Smooth muscle cell (in vitro differentiated cells): ENCODE measurements at regions not wholly inside any gene's neighbourhood (a gene's known extent, or its start where the extent isn't known, plus 50 kb on each side); places are given as distances from the start of the nearest gene placed in this dataset.

Experiments
- DNase-seq: peaks from one replicate; lab custom pipeline; 2025; ENCODE audit not compliant: unreplicated experiment; lab: John Stamatoyannopoulos, UW
- H2AFZ ChIP-seq: fragments of 200-600 bp; sonication (generic); 2 replicates; pipeline ENCODE4 v1.6.0; 2016; ENCODE audit warnings: antibody characterized with exemption, low read depth, mild to moderate bottlenecking
- H3F3A ChIP-seq: fragments of 200-600 bp; sonication (generic); 2 replicates; pipeline ENCODE4 v1.6.0; 2017; ENCODE audit warnings: antibody characterized with exemption, low read depth
- H3K27ac ChIP-seq: fragments of 200-600 bp; sonication (generic); 2 replicates; pipeline ENCODE4 v1.5.1; 2016; ENCODE audit warnings: low read depth, mild to moderate bottlenecking
- H3K27me3 ChIP-seq: fragments of 200-600 bp; sonication (generic); 2 replicates; pipeline ENCODE4 v1.6.1; 2016; ENCODE audit warnings: low read depth, mild to moderate bottlenecking
- H3K36me3 ChIP-seq: fragments of 200-600 bp; sonication (generic); 2 replicates; pipeline ENCODE4 v1.5.1; 2016; ENCODE audit warnings: low read depth
- H3K4me1 ChIP-seq: fragments of 200-600 bp; sonication (generic); 2 replicates; pipeline ENCODE4 v1.5.1; 2016; ENCODE audit warnings: low read depth
- H3K4me2 ChIP-seq: fragments of 200-600 bp; sonication (generic); 2 replicates; pipeline ENCODE4 v1.6.0; 2016; ENCODE audit warnings: mild to moderate bottlenecking
- H3K4me3 ChIP-seq: fragments of 200-600 bp; sonication (generic); 2 replicates; pipeline ENCODE4 v1.5.1; 2016; ENCODE audit warnings: mild to moderate bottlenecking
- H3K79me2 ChIP-seq: fragments of 200-600 bp; sonication (generic); 2 replicates; pipeline ENCODE4 v1.6.0; 2016; ENCODE audit warnings: low read depth, mild to moderate bottlenecking
- H3K9ac ChIP-seq: fragments of 200-600 bp; sonication (generic); 2 replicates; pipeline ENCODE4 v1.6.0; 2016; ENCODE audit warnings: low read depth
- H3K9me3 ChIP-seq: fragments of 200-600 bp; sonication (generic); replicated peaks from 2 replicates; pipeline ENCODE4 v1.5.1; 2016; ENCODE audit warnings: low read depth
- H4K20me1 ChIP-seq: fragments of 200-600 bp; sonication (generic); 2 replicates; pipeline ENCODE4 v1.6.0; 2016; ENCODE audit warnings: low read depth
- WGBS: methylation state at CpG from one replicate; pipeline ENCODE4 v1.1.7; 2016; ENCODE audit warnings: low lambda C conversion rate; 5-methylcytosine and 5-hydroxymethylcytosine counted together
- TF ChIP-seq, protein P1 (sequence below): fragments of 200-600 bp; sonication (generic); IDR thresholded peaks from 2 replicates; pipeline ENCODE4 v1.5.1; 2017; ENCODE audit warnings: borderline replicate concordance, mild to moderate bottlenecking, antibody characterized with exemption; ENCODE audit not compliant: insufficient read depth, poor library complexity, severe bottlenecking

DNA sequence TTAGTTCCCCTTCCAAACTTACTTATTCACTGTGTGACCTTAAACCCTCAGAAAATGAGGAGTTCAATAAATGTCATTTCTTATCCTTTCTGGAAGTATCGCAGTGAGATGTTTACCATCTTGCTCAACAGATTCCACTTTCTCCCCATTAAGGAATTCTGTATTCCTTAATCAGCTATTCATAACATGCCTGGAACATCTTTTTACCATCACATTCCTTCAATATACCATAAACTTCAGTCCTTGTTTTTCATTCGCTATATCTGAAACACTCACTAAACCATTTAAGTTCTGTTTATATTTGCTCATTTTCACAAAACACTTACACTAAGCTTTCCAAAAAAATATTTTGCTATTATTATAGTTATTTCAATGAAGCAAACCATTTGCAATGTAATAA lies 1158.6 kb downstream of the CDH12 start:
- H3K27me3 ChIP-seq = no peaks in the 10 kb centered on the region
- H3K4me2 ChIP-seq = peak overlapping the region; percentile 18
- no peak overlapping the region for H3K9ac ChIP-seq
- TF ChIP-seq, protein P1, sequence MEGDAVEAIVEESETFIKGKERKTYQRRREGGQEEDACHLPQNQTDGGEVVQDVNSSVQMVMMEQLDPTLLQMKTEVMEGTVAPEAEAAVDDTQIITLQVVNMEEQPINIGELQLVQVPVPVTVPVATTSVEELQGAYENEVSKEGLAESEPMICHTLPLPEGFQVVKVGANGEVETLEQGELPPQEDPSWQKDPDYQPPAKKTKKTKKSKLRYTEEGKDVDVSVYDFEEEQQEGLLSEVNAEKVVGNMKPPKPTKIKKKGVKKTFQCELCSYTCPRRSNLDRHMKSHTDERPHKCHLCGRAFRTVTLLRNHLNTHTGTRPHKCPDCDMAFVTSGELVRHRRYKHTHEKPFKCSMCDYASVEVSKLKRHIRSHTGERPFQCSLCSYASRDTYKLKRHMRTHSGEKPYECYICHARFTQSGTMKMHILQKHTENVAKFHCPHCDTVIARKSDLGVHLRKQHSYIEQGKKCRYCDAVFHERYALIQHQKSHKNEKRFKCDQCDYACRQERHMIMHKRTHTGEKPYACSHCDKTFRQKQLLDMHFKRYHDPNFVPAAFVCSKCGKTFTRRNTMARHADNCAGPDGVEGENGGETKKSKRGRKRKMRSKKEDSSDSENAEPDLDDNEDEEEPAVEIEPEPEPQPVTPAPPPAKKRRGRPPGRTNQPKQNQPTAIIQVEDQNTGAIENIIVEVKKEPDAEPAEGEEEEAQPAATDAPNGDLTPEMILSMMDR = no peak
- peaks cover 1% of the 10 kb centered on the region for H3K4me1 ChIP-seq
- H2AFZ ChIP-seq = no peak overlapping the region
- no peak for DNase-seq
- no peaks in the 10 kb centered on the region for H3F3A ChIP-seq
- H3K79me2 ChIP-seq = no peaks in the 10 kb centered on the region
- H3K36me3 ChIP-seq = no peaks in the 10 kb centered on the region
- H3K27ac ChIP-seq = no peak overlapping the region
- no peaks in the 10 kb centered on the region for H4K20me1 ChIP-seq
- WGBS = 54% methylated on average over 2 of the region's 2 CpGs
- no peak overlapping the region for H3K4me3 ChIP-seq
- H3K9me3 ChIP-seq = no peaks in the 10 kb centered on the region

GRCh38 chr5:21693591-21693990 lies 1159.6 kb downstream of the CDH12 start:
- H3K27ac ChIP-seq = no peak overlapping the region
- no peaks in the 10 kb centered on the region for H3K79me2 ChIP-seq
- peaks cover 3% of the 10 kb centered on the region for H3K4me1 ChIP-seq
- no peak overlapping the region for H3K4me3 ChIP-seq
- DNase-seq = no peak
- no peaks in the 10 kb centered on the region for H3K9me3 ChIP-seq
- TF ChIP-seq, protein P1 = no peak
- H3K27me3 ChIP-seq = no peaks in the 10 kb centered on the region
- H3K4me2 ChIP-seq = no peak overlapping the region
- H3K9ac ChIP-seq = no peak overlapping the region
- no peaks in the 10 kb centered on the region for H3K36me3 ChIP-seq
- H4K20me1 ChIP-seq = no peaks in the 10 kb centered on the region
- H3F3A ChIP-seq = no peaks in the 10 kb centered on the region
- H2AFZ ChIP-seq = no peak overlapping the region

DNA sequence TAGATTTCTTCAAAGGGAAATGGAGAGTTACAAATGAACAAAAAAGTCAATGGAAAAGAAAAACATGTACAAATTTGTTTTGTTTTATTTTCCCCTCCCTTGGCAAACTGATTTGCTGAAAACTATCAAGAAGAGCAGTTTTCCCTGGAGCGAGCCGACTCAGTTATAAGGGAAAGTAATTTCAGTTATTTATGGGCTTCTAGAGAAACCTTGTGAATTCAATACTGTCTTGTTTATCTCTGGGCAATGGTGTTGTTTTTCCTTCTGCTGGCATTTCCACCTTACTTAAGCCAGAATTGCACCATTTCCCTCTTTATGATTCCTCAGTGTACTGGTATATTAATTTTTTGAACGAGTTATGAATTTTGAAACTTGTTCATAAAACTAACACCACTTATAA lies 1163.6 kb downstream of the CDH12 start:
- H3K27me3 ChIP-seq = no peaks in the 10 kb centered on the region
- H3K36me3 ChIP-seq = no peaks in the 10 kb centered on the region
- TF ChIP-seq, protein P1 = no peak
- no peak overlapping the region for H3K9ac ChIP-seq
- H3K4me1 ChIP-seq = peaks cover 3% of the 10 kb centered on the region
- WGBS = 71% methylated on average over 3 of the region's 3 CpGs
- peak overlapping the region; percentile 34 for H3K27ac ChIP-seq
- no peaks in the 10 kb centered on the region for H4K20me1 ChIP-seq
- no peak overlapping the region for H3K4me3 ChIP-seq
- H3K4me2 ChIP-seq = peak overlapping the region; percentile 63
- no peak overlapping the region for H2AFZ ChIP-seq
- no peaks in the 10 kb centered on the region for H3F3A ChIP-seq
- H3K79me2 ChIP-seq = no peaks in the 10 kb centered on the region
- no peak for DNase-seq
- no peaks in the 10 kb centered on the region for H3K9me3 ChIP-seq

DNA sequence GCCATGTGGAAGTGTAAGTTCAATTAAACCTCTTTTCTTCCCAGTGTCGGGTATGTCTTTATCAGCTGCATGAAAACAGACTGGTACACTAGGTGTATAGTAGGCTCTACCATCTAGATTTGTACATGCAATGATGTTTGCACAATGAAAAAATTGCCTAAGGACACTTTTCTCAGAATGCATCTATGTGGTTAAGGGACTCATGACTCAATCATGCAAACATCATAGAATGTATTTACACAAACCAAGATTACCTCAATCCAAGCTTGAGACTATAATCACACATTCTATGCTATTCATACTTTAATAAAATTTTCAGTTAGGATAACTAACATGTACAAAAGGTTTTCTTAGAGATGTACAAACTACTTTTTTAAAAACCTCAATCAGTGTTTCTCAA lies 1164.5 kb downstream of the CDH12 start:
- TF ChIP-seq, protein P1 = no peak
- Histone ChIP-seq H3K79me2 (no peaks in the 10 kb centered on the region), H3K36me3 (no peaks in the 10 kb centered on the region), H3K27me3 (no peaks in the 10 kb centered on the region), H3K9me3 (no peaks in the 10 kb centered on the region), H4K20me1 (no peaks in the 10 kb centered on the region), H3K4me2 (peak overlapping the region; percentile 63), H3K27ac (peak overlapping the region; percentile 34), H3K9ac (no peak overlapping the region), H3K4me1 (peaks cover 3% of the 10 kb centered on the region), H3K4me3 (no peak overlapping the region), H3F3A (no peaks in the 10 kb centered on the region), H2AFZ (no peak overlapping the region)
- 57% methylated on average over 1 of the region's 1 CpG for WGBS
- DNase-seq = no peak
